A673 (cell line): ENCODE measurements at regions not wholly inside any gene's neighbourhood (a gene's known extent, or its start where the extent isn't known, plus 50 kb on each side); places are given as distances from the start of the nearest gene placed in this dataset.

Experiments
- BruUV-seq: library from RNA; stranded (reverse); fragments of 400-500 nt; replicated peaks from 2 replicates; lab custom pipeline; 2021; lab: Mats Ljungman, UMichigan
- CTCF ChIA-PET: fragments of 300-600 bp; sonication (Branson Sonifier 250); formaldehyde crosslinking; loops from one replicate; lab custom pipeline; 2022; ENCODE audit warnings: antibody characterized with exemption; lab: Charles Lee
- POLR2A ChIA-PET: fragments of 300-600 bp; sonication (Branson Sonifier 250); formaldehyde crosslinking; loops from one replicate; lab custom pipeline; 2022; ENCODE audit warnings: antibody characterized with exemption; ENCODE audit not compliant: low non-redundant PET; lab: Charles Lee
- DNase-seq: peaks from one replicate; pipeline ENCODE4 v3.0.0-alpha.2; 2015; ENCODE audit warnings: low spot score
- H3K27ac ChIP-seq: fragments of 200-600 bp; sonication (generic); 2 replicates; pipeline ENCODE4 v1.5.1; 2016; ENCODE audit warnings: mixed run types, low read depth, mild to moderate bottlenecking, mixed read lengths, antibody characterized with exemption, low read length; ENCODE audit not compliant: poor library complexity, severe bottlenecking
- H3K27me3 ChIP-seq: fragments of 200-600 bp; sonication (generic); replicated peaks from 2 replicates; pipeline ENCODE4 v1.6.1; 2017; ENCODE audit warnings: mixed run types, low read depth, mild to moderate bottlenecking, mixed read lengths, antibody characterized with exemption, low read length; ENCODE audit not compliant: insufficient read depth, poor library complexity
- H3K36me3 ChIP-seq: fragments of 200-600 bp; sonication (generic); 2 replicates; pipeline ENCODE4 v1.6.1; 2016; ENCODE audit warnings: mixed run types, mild to moderate bottlenecking, mixed read lengths, antibody characterized with exemption, low read length; ENCODE audit not compliant: insufficient read depth, poor library complexity, severe bottlenecking
- H3K4me1 ChIP-seq: fragments of 200-600 bp; sonication (generic); 2 replicates; pipeline ENCODE4 v1.6.1; 2017; ENCODE audit warnings: mixed run types, mild to moderate bottlenecking, mixed read lengths, antibody characterized with exemption, low read length; ENCODE audit not compliant: insufficient read depth, poor library complexity, severe bottlenecking
- H3K4me3 ChIP-seq: fragments of 200-600 bp; sonication (generic); 2 replicates; pipeline ENCODE4 v1.5.1; 2016; ENCODE audit warnings: low read depth, mixed run types, mild to moderate bottlenecking, mixed read lengths, low read length; ENCODE audit not compliant: poor library complexity, severe bottlenecking
- H3K9me3 ChIP-seq: fragments of 200-600 bp; sonication (generic); 2 replicates; pipeline ENCODE4 v1.6.1; 2016; ENCODE audit warnings: mixed run types, low read depth, mild to moderate bottlenecking, mixed read lengths, antibody characterized with exemption, low read length; ENCODE audit not compliant: poor library complexity, severe bottlenecking
- EZH2 ChIP-seq: fragments of 200-600 bp; sonication (generic); IDR thresholded peaks from 2 replicates; pipeline ENCODE4 v1.6.1; 2017; ENCODE audit warnings: borderline replicate concordance, low read depth, mild to moderate bottlenecking, mixed read lengths, antibody characterized with exemption, low read length; ENCODE audit not compliant: poor library complexity, severe bottlenecking
- intact Hi-C: fragments of 100-400 bp; cut with micrococcal nuclease; formaldehyde crosslinking; loops from one replicate; pipeline ENCODE4 v1.10.0; 2022; ENCODE audit not compliant: unreplicated experiment
- TF ChIP-seq, protein P1 (sequence below): fragments of 300-800, 200-600 bp; sonication (generic); conservative IDR thresholded peaks from 2 replicates; pipeline ENCODE4 v1.5.1; 2017; ENCODE audit warnings: low read depth, mild to moderate bottlenecking, antibody characterized with exemption, low read length, moderate library complexity, mixed read lengths

DNA sequence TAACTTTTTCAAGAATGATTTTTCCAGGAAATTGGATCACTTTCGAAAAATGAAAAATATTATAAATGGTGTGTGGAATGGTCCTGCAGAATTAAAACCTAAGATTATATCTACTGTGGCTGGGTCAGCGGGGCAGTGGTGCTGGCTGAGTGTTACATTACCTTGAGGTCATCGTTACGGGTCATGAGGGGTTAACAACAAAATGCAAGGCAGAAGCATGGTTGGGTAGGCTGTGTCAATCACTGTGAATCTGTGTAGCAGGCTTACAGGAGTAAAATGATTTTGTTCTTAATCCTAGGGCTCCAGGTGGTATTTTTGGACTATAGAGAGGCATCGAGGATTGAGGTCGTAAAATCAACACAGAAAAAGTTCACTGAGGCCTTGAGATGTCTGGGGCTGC lies 105.2 kb upstream of the AMOT start:
- TF ChIP-seq, protein P1, sequence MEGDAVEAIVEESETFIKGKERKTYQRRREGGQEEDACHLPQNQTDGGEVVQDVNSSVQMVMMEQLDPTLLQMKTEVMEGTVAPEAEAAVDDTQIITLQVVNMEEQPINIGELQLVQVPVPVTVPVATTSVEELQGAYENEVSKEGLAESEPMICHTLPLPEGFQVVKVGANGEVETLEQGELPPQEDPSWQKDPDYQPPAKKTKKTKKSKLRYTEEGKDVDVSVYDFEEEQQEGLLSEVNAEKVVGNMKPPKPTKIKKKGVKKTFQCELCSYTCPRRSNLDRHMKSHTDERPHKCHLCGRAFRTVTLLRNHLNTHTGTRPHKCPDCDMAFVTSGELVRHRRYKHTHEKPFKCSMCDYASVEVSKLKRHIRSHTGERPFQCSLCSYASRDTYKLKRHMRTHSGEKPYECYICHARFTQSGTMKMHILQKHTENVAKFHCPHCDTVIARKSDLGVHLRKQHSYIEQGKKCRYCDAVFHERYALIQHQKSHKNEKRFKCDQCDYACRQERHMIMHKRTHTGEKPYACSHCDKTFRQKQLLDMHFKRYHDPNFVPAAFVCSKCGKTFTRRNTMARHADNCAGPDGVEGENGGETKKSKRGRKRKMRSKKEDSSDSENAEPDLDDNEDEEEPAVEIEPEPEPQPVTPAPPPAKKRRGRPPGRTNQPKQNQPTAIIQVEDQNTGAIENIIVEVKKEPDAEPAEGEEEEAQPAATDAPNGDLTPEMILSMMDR: no peak
- TF ChIP-seq EZH2: no peak
- Histone ChIP-seq H3K4me3 (no peak overlapping the region), H3K27me3 (peaks cover 8% of the 10 kb centered on the region), H3K4me1 (no peaks in the 10 kb centered on the region), H3K27ac (no peak overlapping the region), H3K9me3 (no peaks in the 10 kb centered on the region), H3K36me3 (no peaks in the 10 kb centered on the region)
- POLR2A ChIA-PET: no interaction called here
- BruUV-seq: no TSS peak
- intact Hi-C loops: no loop called here
- CTCF ChIA-PET: interaction anchor here (0.5 kb wide), 1 partner anchor 80 kb away, joined by 3 read pairs; no protein-coding TSS in a partner anchor
- no peak for DNase-seq

DNA sequence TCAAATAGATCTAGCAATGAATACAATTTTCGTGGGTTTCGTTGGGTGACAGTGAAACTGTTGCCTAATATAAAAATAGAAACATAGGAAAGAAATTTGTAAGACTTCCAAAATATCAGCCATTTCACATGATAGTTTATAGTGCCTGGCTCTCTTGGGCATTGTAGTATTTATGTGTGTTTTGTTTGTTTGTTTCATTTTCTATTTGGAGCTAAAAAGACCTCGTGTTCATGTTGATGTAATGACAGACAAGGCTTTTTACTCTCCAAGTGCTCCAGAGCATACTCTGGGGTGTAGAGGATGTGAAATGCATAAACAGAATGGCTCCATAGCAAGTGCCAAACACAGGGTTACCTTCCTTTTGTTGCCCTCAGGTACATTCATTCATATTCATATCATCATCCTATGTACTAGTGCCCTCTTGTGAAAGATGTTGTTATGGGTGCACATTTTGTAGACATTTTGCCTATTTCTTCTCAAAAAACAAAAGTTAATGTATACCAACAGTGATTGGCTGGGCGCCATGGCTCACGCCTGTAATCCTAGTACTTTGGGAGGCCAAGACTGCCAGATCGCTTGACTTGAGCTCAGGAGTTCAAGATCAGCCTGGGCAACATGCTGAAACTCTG lies 100.7 kb upstream of the AMOT start:
- H3K27ac ChIP-seq: no peak overlapping the region
- CTCF ChIA-PET: no interaction called here
- TF ChIP-seq, protein P1: no peak
- TF ChIP-seq EZH2: no peak
- no peaks in the 10 kb centered on the region for H3K9me3 ChIP-seq
- POLR2A ChIA-PET: no interaction called here
- H3K4me1 ChIP-seq: no peaks in the 10 kb centered on the region
- BruUV-seq: no TSS peak
- no peak overlapping the region for H3K4me3 ChIP-seq
- intact Hi-C loops: no loop called here
- H3K36me3 ChIP-seq: no peaks in the 10 kb centered on the region
- H3K27me3 ChIP-seq: peaks cover 8% of the 10 kb centered on the region
- peak; percentile 1 for DNase-seq

DNA sequence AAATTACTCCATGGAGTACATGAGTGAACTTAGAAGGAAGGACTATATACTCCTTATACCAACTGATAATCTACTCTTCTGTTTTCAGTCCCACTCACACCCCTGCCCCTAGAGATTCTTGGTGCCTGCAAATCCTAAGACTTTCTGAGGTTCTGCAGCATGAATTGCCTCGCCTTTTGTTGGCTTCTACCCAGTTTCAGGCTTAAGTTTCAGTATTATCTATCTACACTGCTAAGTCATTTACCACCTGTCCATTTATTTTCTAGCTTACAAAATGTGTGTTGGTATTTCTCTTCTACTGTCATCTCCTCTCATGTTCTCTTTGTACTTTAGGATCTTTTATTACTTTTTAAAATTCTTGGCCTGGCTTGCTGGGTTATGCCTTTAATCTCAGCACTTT lies 94.4 kb upstream of the AMOT start:
- no peak overlapping the region for H3K27ac ChIP-seq
- H3K4me3 ChIP-seq: no peak overlapping the region
- H3K9me3 ChIP-seq: no peaks in the 10 kb centered on the region
- DNase-seq: no peak
- TF ChIP-seq EZH2: no peak
- TF ChIP-seq, protein P1: no peak
- H3K36me3 ChIP-seq: no peaks in the 10 kb centered on the region
- H3K4me1 ChIP-seq: no peaks in the 10 kb centered on the region
- no TSS peak for BruUV-seq
- ChIA-PET CTCF (no interaction called here), POLR2A (no interaction called here)
- no peaks in the 10 kb centered on the region for H3K27me3 ChIP-seq
- intact Hi-C loops: no loop called here
